NT2/D1 (cell line): ENCODE measurements at regions not wholly inside any gene's neighbourhood (a gene's known extent, or its start where the extent isn't known, plus 50 kb on each side); places are given as distances from the start of the nearest gene placed in this dataset.

Source experiments
- DNase-seq: peaks from one replicate; pipeline ENCODE4 v3.0.0-alpha.2; 2011; ENCODE audit warnings: low read depth, low spot score
- H3K27me3 ChIP-seq: 2 replicates; pipeline ENCODE4 v1.6.0; 2011; ENCODE audit warnings: mild to moderate bottlenecking; ENCODE audit not compliant: insufficient read length, insufficient read depth
- H3K36me3 ChIP-seq: 2 replicates; pipeline ENCODE4 v1.6.1; 2011; ENCODE audit warnings: mild to moderate bottlenecking, low read length, mixed read lengths; ENCODE audit not compliant: insufficient read depth, insufficient read length
- H3K4me1 ChIP-seq: 2 replicates; pipeline ENCODE4 v1.5.1; 2011; ENCODE audit not compliant: insufficient read depth, insufficient read length
- H3K4me3 ChIP-seq: 2 replicates; pipeline ENCODE4 v1.5.1; 2011; ENCODE audit warnings: low read depth; ENCODE audit not compliant: insufficient read length
- H3K9ac ChIP-seq: 2 replicates; pipeline ENCODE4 v1.6.0; 2011; ENCODE audit warnings: low read depth; ENCODE audit not compliant: insufficient read length
- H3K9me3 ChIP-seq: 2 replicates; pipeline ENCODE4 v1.5.1; 2011; ENCODE audit warnings: mild to moderate bottlenecking, low read length; ENCODE audit not compliant: insufficient read depth
- SUZ12 ChIP-seq: IDR thresholded peaks from 2 replicates; pipeline ENCODE4 v1.6.1; 2011; ENCODE audit not compliant: insufficient read length, insufficient read depth; ENCODE audit errors: extremely low read depth
- YY1 ChIP-seq: IDR thresholded peaks from 2 replicates; pipeline ENCODE4 v1.6.1; 2011; ENCODE audit not compliant: insufficient read length, insufficient read depth
- ZNF274 ChIP-seq: IDR thresholded peaks from 2 replicates; pipeline ENCODE4 v1.6.1; 2011; ENCODE audit warnings: mild to moderate bottlenecking, low read depth, low read length

GRCh38 chr17:72592242-72592966 is 471.6 kb downstream of the SOX9 start:
- peak; percentile 61 for DNase-seq
- Histone ChIP-seq H3K4me3 (peak overlapping the region; percentile 73), H3K27me3 (peaks cover 34% of the 10 kb centered on the region), H3K36me3 (no peaks in the 10 kb centered on the region), H3K9me3 (no peaks in the 10 kb centered on the region), H3K4me1 (peaks cover 3% of the 10 kb centered on the region), H3K9ac (peak overlapping the region; percentile 86)
- no peak for TF ChIP-seq ZNF274
- no peak for TF ChIP-seq YY1
- no peak for TF ChIP-seq SUZ12

- no peak for DNase-seq
- Histone ChIP-seq H3K9ac (no peak overlapping the region), H3K36me3 (no peaks in the 10 kb centered on the region), H3K4me1 (peaks cover 3% of the 10 kb centered on the region), H3K4me3 (no peak overlapping the region), H3K9me3 (no peaks in the 10 kb centered on the region), H3K27me3 (peaks cover 34% of the 10 kb centered on the region)
- TF ChIP-seq SUZ12 (no peak), YY1 (no peak), ZNF274 (no peak)
Observed at GRCh38 chr17:72592967-72593325, 472.1 kb downstream of the SOX9 start.

- no peak for TF ChIP-seq SUZ12
- TF ChIP-seq YY1 = no peak
- TF ChIP-seq ZNF274 = no peak
- H3K36me3 ChIP-seq = no peaks in the 10 kb centered on the region
Observed at GRCh38 chr17:72594248-72594647, 473.4 kb downstream of the SOX9 start.

More at GRCh38 chr17:72594248-72594647, 473.4 kb downstream of the SOX9 start:
- Histone ChIP-seq H3K4me1 (no peaks in the 10 kb centered on the region), H3K27me3 (peaks cover 30% of the 10 kb centered on the region), H3K9me3 (no peaks in the 10 kb centered on the region), H3K9ac (no peak overlapping the region), H3K4me3 (no peak overlapping the region)
- DNase-seq = no peak
